ENCODE measurements at regions not wholly inside any gene's neighbourhood (a gene's known extent, or its start where the extent isn't known, plus 50 kb on each side); places are given as distances from the start of the nearest gene placed in this dataset.

DNA sequence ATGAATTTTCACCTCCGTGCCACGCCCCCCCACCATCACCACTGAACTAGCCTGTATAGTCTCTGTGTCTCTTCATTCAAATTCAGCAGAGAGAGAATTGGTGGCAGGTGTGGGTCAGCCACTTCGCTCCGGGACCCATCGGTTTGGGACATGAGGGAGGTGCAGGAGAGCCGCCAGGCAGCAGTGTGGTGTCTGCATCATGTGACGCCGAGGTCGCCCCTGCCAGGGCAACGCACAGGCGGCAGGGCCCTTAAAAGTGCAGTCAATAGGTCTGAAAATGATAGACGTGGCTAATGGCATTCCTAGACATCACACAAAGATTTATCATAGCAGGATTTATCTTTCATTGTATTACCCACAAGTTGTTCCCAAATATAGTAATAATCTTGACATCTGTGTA is 100.6 kb upstream of the RNF32 start:
- TF ChIP-seq, protein P1, sequence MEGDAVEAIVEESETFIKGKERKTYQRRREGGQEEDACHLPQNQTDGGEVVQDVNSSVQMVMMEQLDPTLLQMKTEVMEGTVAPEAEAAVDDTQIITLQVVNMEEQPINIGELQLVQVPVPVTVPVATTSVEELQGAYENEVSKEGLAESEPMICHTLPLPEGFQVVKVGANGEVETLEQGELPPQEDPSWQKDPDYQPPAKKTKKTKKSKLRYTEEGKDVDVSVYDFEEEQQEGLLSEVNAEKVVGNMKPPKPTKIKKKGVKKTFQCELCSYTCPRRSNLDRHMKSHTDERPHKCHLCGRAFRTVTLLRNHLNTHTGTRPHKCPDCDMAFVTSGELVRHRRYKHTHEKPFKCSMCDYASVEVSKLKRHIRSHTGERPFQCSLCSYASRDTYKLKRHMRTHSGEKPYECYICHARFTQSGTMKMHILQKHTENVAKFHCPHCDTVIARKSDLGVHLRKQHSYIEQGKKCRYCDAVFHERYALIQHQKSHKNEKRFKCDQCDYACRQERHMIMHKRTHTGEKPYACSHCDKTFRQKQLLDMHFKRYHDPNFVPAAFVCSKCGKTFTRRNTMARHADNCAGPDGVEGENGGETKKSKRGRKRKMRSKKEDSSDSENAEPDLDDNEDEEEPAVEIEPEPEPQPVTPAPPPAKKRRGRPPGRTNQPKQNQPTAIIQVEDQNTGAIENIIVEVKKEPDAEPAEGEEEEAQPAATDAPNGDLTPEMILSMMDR (conservative IDR thresholded peaks at IDR 0.05; ENCODE audit: low read depth, low read length), result no peak
- no peak for TF ChIP-seq EZH2 (IDR thresholded peaks at IDR 0.05; ENCODE audit: borderline replicate concordance, low read depth, low read length, poor library complexity, severe bottlenecking)
